Myocyte (in vitro differentiated cells): ENCODE measurements at regions not wholly inside any gene's neighbourhood (a gene's known extent, or its start where the extent isn't known, plus 50 kb on each side); places are given as distances from the start of the nearest gene placed in this dataset.
"Not testable (repeated sequence)": the region's sequence is repeated elsewhere in the genome, so short reads cannot be mapped to it uniquely, and the experiment has no call there.

ENCODE experiments used
- DNase-seq: peaks from one replicate; pipeline ENCODE4 v3.0.0-alpha.2; 2012; ENCODE audit warnings: low read depth

GRCh38 chr4:116328261-116328860 is 757.0 kb downstream of the TRAM1L1 start:
- no peak for DNase-seq

- no peak for DNase-seq
These were observed 761.8 kb downstream of the TRAM1L1 start for GRCh38 chr4:116323606-116324005.

GRCh38 chr4:116321471-116321870 is 763.9 kb downstream of the TRAM1L1 start:
- DNase-seq = no peak

DNA sequence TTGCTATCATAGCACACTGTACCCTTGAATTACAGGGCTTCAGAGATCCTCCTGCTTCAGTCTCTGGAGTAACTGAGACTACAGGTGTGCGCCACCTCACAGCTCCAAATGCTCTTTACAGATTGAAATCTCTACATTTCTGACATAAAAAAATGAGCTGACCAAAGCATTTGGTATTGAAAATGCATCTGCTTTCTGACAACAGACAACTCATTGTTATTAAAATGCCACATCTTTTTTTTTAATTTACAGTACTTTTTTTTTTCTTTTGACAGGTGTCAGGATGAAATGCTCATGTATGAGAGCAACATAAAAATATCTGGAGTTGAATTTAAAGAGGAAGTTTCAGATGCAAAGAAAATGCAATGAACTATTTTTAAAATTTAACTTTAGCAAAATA is 764.5 kb downstream of the TRAM1L1 start:
- no peak for DNase-seq

DNA sequence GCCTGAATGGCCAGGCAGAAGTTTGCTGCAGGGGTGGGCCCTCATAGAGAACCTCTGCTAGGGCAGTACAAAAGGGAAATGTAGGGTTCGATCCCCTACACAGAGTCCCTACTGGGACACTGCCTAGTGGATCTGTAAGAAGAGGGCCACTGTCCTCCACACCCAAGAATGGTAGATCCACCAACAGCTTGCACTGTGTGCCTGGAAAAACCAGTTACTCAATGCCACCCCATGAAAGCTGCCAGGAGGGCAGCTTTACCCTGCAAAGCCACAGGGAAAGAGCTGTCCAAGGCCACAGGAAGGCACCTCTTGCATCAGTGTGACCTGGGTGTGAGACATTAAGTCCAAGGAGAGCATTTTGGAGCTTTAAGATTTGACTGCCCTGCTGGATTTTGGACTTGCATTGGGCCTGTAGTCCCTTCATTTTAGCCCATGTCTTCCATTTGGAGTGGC is 781.6 kb downstream of the TRAM1L1 start:
- no peak for DNase-seq

GRCh38 chr4:116302990-116303735 is 782.2 kb downstream of the TRAM1L1 start:
- DNase-seq = no peak

GRCh38 chr4:116275006-116275405 is 810.4 kb downstream of the TRAM1L1 start:
- DNase-seq = no peak

DNA sequence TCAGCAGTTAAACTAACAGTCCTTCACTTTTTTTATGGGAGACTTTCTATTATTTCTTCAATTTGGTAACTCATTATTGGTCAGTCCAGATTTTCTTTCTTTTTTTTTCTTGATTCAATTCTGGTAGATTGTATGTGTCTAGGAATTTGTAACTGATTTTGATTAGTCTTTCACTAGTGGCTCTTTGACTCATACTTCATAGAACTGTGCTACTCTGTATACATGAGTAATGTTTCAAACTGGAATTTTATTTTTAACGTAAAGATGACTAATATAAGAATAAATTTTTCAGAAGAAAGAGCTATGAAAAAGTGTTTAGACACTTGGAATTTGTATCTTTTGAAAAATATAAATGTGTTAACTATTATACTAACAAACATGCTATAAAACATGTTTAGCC is 813.0 kb downstream of the TRAM1L1 start:
- DNase-seq = no peak

DNA sequence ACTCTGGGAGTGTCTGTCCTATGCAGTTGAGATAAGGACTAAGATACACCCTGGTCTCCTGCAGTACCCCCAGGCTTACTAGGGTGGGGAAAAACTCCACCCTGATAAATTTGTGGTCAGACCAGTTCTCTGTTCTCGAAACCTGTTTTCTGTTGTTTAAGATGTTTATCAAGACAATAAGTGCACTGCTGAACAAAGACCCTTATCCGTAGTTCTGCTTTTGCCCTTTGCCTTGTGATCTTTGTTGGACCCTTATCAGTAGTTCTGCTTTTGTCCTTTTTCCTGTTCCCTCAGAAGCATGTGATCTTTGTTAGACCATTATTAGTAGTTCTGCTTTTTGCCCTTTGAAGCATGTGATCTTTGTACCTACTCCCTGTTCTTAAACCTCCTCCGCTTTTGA is 824.4 kb downstream of the TRAM1L1 start:
- not testable (repeated sequence) for DNase-seq

- DNase-seq = no peak
These were observed 840.6 kb downstream of the TRAM1L1 start for GRCh38 chr4:116244771-116245170.

DNA sequence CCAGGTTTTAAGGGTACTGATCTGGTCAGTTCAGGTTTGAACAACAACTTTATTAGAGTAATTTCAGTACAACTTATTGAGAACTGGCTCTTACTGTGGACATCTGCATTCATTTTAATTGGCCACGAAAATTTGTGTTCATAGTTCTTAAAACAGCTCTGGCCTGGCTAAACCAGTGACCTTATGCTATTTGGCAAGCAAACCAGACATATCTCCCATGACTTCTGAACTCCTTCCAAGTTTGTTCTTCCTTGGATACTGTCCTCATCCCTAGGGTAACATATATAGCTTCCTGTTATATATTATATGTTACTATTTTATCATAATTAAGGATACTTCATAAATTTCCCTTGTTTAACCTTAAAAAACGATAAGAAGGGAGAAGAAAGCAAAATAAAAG is 841.9 kb downstream of the TRAM1L1 start:
- no peak for DNase-seq

GRCh38 chr4:116233971-116234370 is 851.4 kb downstream of the TRAM1L1 start:
- DNase-seq = no peak

DNA sequence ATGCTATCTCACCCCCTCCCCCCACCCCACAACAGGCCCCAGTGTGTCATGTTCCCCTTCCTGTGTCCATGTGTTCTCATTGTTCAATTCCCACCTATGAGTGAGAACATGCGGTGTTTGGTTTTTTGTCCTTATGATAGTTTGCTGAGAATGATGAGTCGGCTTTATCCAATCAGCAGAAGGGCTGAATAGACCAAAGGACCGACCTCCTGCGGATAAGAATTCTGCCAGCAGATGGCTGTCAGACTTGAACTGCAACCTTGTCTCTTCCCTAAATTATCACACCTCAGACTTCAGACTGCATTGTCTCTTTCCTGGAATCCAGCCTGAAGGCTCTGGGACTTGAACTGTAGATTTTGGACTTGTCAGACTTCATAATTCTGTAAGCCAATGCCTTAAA is 853.4 kb downstream of the TRAM1L1 start:
- DNase-seq = not testable (repeated sequence)

DNA sequence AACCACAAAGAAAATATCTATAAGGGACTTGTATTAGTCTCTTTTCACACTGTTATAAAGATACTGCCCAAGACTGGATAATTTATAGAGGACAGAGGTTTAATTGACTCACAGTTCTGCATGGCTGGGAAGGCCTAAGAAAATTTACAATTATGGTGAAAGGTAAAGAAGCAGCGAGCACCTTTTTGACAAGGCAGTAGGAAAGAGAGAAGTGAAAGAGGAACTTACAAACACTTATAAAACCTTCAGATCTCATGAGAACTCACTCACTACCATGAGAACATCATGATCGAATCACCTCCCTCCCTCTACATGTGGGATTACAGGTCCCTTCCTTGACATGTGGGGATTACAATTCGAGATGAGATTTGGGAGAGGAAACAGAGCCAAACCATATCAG is 856.0 kb downstream of the TRAM1L1 start:
- DNase-seq = no peak

DNA sequence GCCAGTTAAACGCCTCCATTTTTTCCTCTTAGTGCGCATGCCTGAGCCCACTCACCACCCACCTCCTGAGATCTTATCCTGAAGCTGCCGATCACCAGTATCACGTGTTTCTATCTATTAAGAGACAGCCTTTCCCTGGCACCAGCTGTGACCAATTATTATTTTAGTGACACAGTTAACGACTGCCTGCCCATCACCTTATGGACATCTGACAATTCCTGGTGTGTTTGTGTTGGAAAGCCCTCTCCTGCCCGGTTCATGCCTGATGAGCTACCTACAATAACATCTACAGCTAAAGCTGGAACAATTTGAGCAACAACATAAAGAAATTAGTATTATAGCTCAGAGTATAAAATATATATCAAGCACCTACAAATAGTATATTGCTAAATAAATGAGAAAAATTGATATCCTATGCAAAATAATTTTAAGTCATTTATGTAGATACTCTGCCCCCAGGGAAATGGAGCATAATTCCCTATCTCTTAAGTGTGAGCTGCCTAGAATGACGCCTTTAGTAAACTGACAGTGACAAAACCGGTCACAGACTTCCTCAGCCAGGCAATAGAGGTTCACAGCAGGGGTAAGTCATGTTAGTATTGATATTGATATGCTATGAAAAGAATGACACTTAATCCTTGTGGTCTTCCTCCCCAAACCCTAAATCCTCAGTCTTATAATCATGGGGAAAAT is 862.2 kb downstream of the TRAM1L1 start:
- DNase-seq = no peak

DNA sequence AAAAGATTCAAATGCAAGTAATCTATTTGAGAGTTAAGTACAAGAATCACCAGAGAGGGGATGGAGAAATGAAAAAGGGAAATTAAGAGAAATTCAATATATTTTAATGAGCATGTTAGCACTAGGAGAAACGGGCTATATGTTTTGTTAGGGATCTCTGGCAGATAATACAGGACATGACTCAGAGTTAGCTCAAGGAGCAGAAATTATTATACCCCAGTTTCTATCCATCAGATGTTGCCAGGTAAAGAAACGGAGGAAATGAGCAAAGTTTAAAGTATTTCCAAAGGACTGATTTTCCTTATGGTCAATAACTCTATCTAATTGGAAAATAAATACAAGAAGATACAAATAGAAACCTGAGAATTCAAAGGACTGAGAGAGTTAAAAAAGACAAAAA is 867.6 kb downstream of the TRAM1L1 start:
- no peak for DNase-seq

- DNase-seq = no peak
These were observed 869.8 kb downstream of the TRAM1L1 start for GRCh38 chr4:116215622-116216021.

DNA sequence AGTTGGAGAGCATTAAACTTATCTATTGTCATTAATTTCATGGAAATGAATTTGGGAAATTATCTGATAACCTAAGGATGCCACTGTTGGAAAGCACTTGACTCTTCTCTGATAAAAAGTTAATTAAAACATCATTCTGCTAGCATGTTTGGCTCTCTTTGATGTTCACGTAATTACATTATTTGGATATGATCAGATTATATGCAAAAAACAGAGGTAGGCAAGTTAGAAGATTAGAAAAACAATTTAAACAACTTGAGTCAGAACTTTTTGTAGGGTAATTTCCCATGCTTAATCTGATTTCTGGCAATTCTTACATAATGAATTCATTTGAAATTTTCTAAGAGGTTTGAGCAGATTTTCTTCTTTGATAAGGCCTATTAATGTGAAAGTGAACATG is 882.9 kb downstream of the TRAM1L1 start:
- DNase-seq = no peak

DNA sequence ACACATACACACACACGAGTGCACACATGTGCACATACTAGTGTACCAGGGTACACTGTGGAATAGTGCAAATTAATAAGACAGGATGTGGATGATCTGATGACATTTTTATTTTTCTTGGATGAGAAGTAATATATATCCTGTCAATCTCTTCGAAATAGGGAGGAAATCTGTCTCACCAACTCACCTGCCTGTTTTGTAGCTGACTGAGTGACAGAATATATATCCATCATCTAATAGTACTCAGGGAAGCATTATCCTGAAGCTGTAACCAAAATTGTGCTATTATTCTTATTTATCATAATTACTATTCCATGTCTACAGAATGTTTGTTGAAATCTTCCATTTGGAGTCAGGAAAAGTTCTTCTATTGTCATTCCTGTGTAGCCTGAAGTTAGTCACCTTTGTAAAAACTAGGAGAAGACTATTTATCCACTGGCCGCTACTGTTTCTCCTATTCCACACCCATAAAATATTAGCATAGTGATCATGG is 888.0 kb downstream of the TRAM1L1 start:
- DNase-seq = no peak

DNA sequence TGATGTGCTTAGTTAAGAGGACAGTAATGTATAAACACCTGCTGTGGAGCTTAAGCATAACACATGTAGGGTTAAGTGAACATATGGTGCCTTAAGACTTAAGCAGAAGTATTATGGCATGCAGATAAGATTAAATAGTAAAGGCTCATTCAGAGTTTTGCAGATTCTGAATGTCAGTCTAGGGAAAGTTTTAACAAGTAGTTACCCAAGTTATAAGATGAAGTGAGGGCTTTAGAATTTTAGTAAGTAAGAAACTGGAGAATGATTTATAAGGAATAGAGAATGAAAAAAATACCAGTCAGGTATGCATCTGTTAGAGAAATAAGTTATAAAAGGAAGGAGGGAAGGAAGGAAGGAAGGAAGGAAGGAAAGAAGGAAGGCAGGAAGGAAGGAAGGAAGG is 902.1 kb downstream of the TRAM1L1 start:
- no peak for DNase-seq

- peak; percentile 6 for DNase-seq
These were observed 905.2 kb downstream of the TRAM1L1 start for GRCh38 chr4:116180157-116180601.

- DNase-seq = not testable (repeated sequence)
These were observed 934.0 kb downstream of the TRAM1L1 start for GRCh38 chr4:116151371-116151770.
